Esophagus squamous epithelium (tissue), 4 donors: ENCODE measurements at regions not wholly inside any gene's neighbourhood (a gene's known extent, or its start where the extent isn't known, plus 50 kb on each side); places are given as distances from the start of the nearest gene placed in this dataset.

ENCODE experiments used
- POLR2A ChIP-seq, 4 donors: fragments of 450-650 bp; IDR thresholded peaks; one replicate each; pipeline ENCODE4 v1.6.1; 2017; ENCODE audit warnings: antibody characterized with exemption in 4 of 4, mild to moderate bottlenecking in 4 of 4, moderate library complexity in 3 of 4
- TF ChIP-seq, protein P1 (sequence below), 6 experiments: fragments of 450-650 bp in 4 of 6; fragments of 200-600 bp in 2 of 6; sonication (generic) in 2 of 6; IDR thresholded peaks; one replicate each; pipeline ENCODE4 v1.5.1; 2016 to 2019; ENCODE audit warnings: antibody characterized with exemption in 6 of 6, mild to moderate bottlenecking in 4 of 6, moderate library complexity in 4 of 6

DNA sequence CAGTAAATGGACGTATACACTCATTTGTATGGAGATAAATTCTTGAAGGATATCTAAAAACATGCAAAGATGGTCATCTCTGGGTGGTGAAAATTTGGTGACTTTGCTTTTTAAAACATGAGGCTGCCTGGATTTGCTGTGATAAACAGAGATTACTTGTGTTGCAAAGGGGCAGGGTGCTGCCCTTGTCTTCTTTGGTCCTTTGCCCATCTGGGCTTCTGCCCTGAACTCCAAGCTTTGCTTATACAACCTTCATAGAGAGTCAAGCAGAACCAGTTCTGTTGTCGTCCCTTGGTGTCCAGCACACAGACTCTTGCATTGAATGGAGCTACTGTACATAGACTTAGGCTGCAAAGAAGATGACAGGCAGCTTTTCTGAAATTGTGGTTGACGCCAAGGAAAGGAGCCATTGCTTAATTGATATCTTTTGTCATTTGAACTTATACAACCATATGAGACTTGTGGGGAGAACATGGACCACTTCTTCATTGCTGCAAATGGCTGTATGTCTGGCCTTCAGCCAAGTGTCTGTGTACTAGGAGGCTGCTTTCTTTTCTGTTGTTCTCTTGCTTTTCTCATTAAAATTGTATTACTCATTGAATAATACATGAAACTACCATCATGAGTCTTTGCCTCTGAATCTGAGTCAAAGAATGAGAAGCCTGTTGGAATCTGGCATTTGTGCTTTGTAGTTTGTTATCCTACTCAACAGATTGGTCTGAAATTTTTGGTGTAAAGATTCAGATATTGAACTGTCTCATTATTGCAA, 152.5 kb downstream of the DMRT2 start:
- TF ChIP-seq, protein P1, sequence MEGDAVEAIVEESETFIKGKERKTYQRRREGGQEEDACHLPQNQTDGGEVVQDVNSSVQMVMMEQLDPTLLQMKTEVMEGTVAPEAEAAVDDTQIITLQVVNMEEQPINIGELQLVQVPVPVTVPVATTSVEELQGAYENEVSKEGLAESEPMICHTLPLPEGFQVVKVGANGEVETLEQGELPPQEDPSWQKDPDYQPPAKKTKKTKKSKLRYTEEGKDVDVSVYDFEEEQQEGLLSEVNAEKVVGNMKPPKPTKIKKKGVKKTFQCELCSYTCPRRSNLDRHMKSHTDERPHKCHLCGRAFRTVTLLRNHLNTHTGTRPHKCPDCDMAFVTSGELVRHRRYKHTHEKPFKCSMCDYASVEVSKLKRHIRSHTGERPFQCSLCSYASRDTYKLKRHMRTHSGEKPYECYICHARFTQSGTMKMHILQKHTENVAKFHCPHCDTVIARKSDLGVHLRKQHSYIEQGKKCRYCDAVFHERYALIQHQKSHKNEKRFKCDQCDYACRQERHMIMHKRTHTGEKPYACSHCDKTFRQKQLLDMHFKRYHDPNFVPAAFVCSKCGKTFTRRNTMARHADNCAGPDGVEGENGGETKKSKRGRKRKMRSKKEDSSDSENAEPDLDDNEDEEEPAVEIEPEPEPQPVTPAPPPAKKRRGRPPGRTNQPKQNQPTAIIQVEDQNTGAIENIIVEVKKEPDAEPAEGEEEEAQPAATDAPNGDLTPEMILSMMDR (IDR thresholded peaks at IDR 0.05): no peak
- TF ChIP-seq POLR2A (IDR thresholded peaks at IDR 0.05): no peak
